Neural cell (in vitro differentiated cells): ENCODE measurements at regions not wholly inside any gene's neighbourhood (a gene's known extent, or its start where the extent isn't known, plus 50 kb on each side); places are given as distances from the start of the nearest gene placed in this dataset.

Source experiments
- H2AFZ ChIP-seq: fragments of 200-600, 300-800 bp; sonication (generic), shearing (Covaris generic); 2 replicates; pipeline ENCODE4 v1.6.0; 2014; ENCODE audit warnings: low read depth, mild to moderate bottlenecking, antibody characterized with exemption, low read length, moderate library complexity
- H3F3A ChIP-seq: fragments of 200-600 bp; shearing (Covaris generic); 2 replicates; pipeline ENCODE4 v1.6.1; 2016; ENCODE audit warnings: mild to moderate bottlenecking, moderate library complexity, mixed read lengths, antibody characterized with exemption, low read length; ENCODE audit not compliant: insufficient read depth, poor library complexity, severe bottlenecking
- H3K27ac ChIP-seq: fragments of 200-600, 300-800 bp; sonication (generic), shearing (Covaris generic); 2 replicates; pipeline ENCODE4 v1.5.1; 2014; ENCODE audit warnings: mild to moderate bottlenecking, low read length, moderate library complexity
- H3K27me3 ChIP-seq: fragments of 300-800, 200-600 bp; sonication (generic), shearing (Covaris generic); 2 replicates; pipeline ENCODE4 v1.6.0; 2014; ENCODE audit warnings: mild to moderate bottlenecking, low read depth, low read length, moderate library complexity; ENCODE audit not compliant: insufficient read depth
- H3K36me3 ChIP-seq: fragments of 300-800, 200-600 bp; sonication (generic), shearing (Covaris generic); 2 replicates; pipeline ENCODE4 v1.5.1; 2014; ENCODE audit warnings: mild to moderate bottlenecking, antibody characterized with exemption, low read length, moderate library complexity; ENCODE audit not compliant: insufficient read depth
- H3K4me2 ChIP-seq: fragments of 300-800, 200-600 bp; sonication (generic), shearing (Covaris generic); 2 replicates; pipeline ENCODE4 v1.6.0; 2014; ENCODE audit warnings: mild to moderate bottlenecking, low read length
- H3K4me3 ChIP-seq: fragments of 300-800, 200-600 bp; sonication (generic), shearing (Covaris generic); 2 replicates; pipeline ENCODE4 v1.5.1; 2014; ENCODE audit warnings: mild to moderate bottlenecking, low read length, moderate library complexity
- H3K79me2 ChIP-seq: fragments of 200-600 bp; shearing (Covaris generic); replicated peaks from 2 replicates; pipeline ENCODE4 v1.6.0; 2014; ENCODE audit warnings: mild to moderate bottlenecking, low read length, moderate library complexity; ENCODE audit not compliant: insufficient read depth
- H3K9ac ChIP-seq: fragments of 300-800, 200-600 bp; sonication (generic), shearing (Covaris generic); 2 replicates; pipeline ENCODE4 v1.6.1; 2016; ENCODE audit warnings: mild to moderate bottlenecking, low read length, mixed read lengths
- H3K9me2 ChIP-seq: fragments of 200-600 bp; shearing (Covaris generic); 2 replicates; pipeline ENCODE4 v1.6.1; 2016; ENCODE audit warnings: mild to moderate bottlenecking, low read length, mixed read lengths; ENCODE audit not compliant: insufficient read depth
- H3K9me3 ChIP-seq: fragments of 200-600, 300-800 bp; sonication (generic), shearing (Covaris generic); 2 replicates; pipeline ENCODE4 v1.6.1; 2016; ENCODE audit warnings: mild to moderate bottlenecking, mixed run types, low read length, moderate library complexity, mixed read lengths
- H4K20me1 ChIP-seq: fragments of 200-600 bp; shearing (Covaris generic); 2 replicates; pipeline ENCODE4 v1.6.1; 2016; ENCODE audit warnings: mild to moderate bottlenecking, mixed run types; ENCODE audit not compliant: insufficient read depth
- EP300 ChIP-seq: fragments of 450-650 bp; conservative IDR thresholded peaks from 2 replicates; pipeline ENCODE4 v1.6.1; 2014; ENCODE audit warnings: antibody characterized with exemption, mild to moderate bottlenecking, moderate library complexity; ENCODE audit not compliant: poor library complexity, severe bottlenecking
- EZH2 ChIP-seq: fragments of 200-600, 300-800 bp; shearing (Covaris generic), sonication (generic); IDR thresholded peaks from 2 replicates; pipeline ENCODE4 v1.6.1; 2014; ENCODE audit warnings: antibody characterized with exemption, low read length, borderline replicate concordance, mild to moderate bottlenecking; ENCODE audit not compliant: insufficient read depth, poor library complexity, severe bottlenecking
- MXI1 ChIP-seq: fragments of 450-650 bp; conservative IDR thresholded peaks from 2 replicates; pipeline ENCODE4 v1.6.1; 2014; ENCODE audit warnings: antibody characterized with exemption, mild to moderate bottlenecking; ENCODE audit not compliant: poor library complexity, severe bottlenecking
- POLR2AphosphoS5 ChIP-seq: IDR thresholded peaks from 2 replicates; pipeline ENCODE4 v1.6.1; 2012
- RAD21 ChIP-seq: fragments of 450-650 bp; conservative IDR thresholded peaks from 2 replicates; pipeline ENCODE4 v1.6.1; 2014; ENCODE audit warnings: antibody characterized with exemption, mild to moderate bottlenecking, moderate library complexity
- SMC3 ChIP-seq: fragments of 450-650 bp; conservative IDR thresholded peaks from 2 replicates; pipeline ENCODE4 v1.6.1; 2014; ENCODE audit warnings: antibody characterized with exemption, mild to moderate bottlenecking, moderate library complexity; ENCODE audit not compliant: poor library complexity
- TAF1 ChIP-seq: IDR thresholded peaks from 2 replicates; pipeline ENCODE4 v1.6.1; 2012; ENCODE audit warnings: low read depth
- TF ChIP-seq, protein P1 (sequence below): fragments of 450-650 bp; IDR thresholded peaks from 2 replicates; pipeline ENCODE4 v1.5.1; 2014; ENCODE audit warnings: antibody characterized with exemption, mild to moderate bottlenecking, moderate library complexity; ENCODE audit not compliant: poor library complexity, severe bottlenecking
- TF ChIP-seq, protein P2 (sequence below): IDR thresholded peaks from 2 replicates; pipeline ENCODE4 v1.6.1; 2012; ENCODE audit warnings: borderline replicate concordance

DNA sequence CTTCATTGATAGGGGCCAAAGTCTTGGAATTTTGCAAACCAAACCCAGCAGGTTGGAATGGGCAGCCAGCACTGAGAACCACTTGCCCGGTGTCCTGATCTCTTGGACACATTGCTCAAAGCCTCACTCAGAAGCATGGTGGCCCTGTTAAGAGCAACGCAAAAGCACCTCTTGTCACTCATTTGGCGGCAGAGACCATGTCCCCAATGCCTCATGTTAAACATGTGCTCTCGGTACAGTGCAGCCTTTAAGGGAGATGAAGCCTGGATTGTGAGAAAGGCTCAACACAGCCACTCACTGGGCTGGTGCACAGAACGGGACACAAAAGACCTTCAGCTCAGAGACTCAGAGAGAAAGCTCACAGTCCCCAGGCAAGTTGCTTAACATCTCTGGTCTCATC lies 298.4 kb upstream of the PRDM1 start:
- H3K9me3 ChIP-seq = no peaks in the 10 kb centered on the region
- no peaks in the 10 kb centered on the region for H3K79me2 ChIP-seq
- no peak overlapping the region for H3K4me2 ChIP-seq
- no peaks in the 10 kb centered on the region for H3K27me3 ChIP-seq
- TF ChIP-seq EP300 = no peak
- TF ChIP-seq EZH2 = no peak
- TF ChIP-seq TAF1 = no peak
- TF ChIP-seq, protein P1, sequence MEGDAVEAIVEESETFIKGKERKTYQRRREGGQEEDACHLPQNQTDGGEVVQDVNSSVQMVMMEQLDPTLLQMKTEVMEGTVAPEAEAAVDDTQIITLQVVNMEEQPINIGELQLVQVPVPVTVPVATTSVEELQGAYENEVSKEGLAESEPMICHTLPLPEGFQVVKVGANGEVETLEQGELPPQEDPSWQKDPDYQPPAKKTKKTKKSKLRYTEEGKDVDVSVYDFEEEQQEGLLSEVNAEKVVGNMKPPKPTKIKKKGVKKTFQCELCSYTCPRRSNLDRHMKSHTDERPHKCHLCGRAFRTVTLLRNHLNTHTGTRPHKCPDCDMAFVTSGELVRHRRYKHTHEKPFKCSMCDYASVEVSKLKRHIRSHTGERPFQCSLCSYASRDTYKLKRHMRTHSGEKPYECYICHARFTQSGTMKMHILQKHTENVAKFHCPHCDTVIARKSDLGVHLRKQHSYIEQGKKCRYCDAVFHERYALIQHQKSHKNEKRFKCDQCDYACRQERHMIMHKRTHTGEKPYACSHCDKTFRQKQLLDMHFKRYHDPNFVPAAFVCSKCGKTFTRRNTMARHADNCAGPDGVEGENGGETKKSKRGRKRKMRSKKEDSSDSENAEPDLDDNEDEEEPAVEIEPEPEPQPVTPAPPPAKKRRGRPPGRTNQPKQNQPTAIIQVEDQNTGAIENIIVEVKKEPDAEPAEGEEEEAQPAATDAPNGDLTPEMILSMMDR = no peak
- TF ChIP-seq SMC3 = no peak
- no peak for TF ChIP-seq RAD21
- TF ChIP-seq POLR2AphosphoS5 = no peak
- TF ChIP-seq MXI1 = no peak
- H4K20me1 ChIP-seq = no peaks in the 10 kb centered on the region
- no peaks in the 10 kb centered on the region for H3K36me3 ChIP-seq
- no peak overlapping the region for H2AFZ ChIP-seq
- H3K9me2 ChIP-seq = no peaks in the 10 kb centered on the region
- no peak overlapping the region for H3K9ac ChIP-seq
- no peaks in the 10 kb centered on the region for H3F3A ChIP-seq
- H3K4me3 ChIP-seq = no peak overlapping the region
- H3K27ac ChIP-seq = no peak overlapping the region

GRCh38 chr6:105786890-105787655 lies 299.1 kb upstream of the PRDM1 start:
- H3K27me3 ChIP-seq = no peaks in the 10 kb centered on the region
- no peaks in the 10 kb centered on the region for H4K20me1 ChIP-seq
- H3K9ac ChIP-seq = no peak overlapping the region
- no peaks in the 10 kb centered on the region for H3K79me2 ChIP-seq
- no peaks in the 10 kb centered on the region for H3F3A ChIP-seq
- no peaks in the 10 kb centered on the region for H3K36me3 ChIP-seq
- no peaks in the 10 kb centered on the region for H3K9me2 ChIP-seq
- no peak overlapping the region for H3K27ac ChIP-seq
- H3K4me3 ChIP-seq = no peak overlapping the region
- H2AFZ ChIP-seq = no peak overlapping the region
- no peak overlapping the region for H3K4me2 ChIP-seq
- TF ChIP-seq, protein P2, sequence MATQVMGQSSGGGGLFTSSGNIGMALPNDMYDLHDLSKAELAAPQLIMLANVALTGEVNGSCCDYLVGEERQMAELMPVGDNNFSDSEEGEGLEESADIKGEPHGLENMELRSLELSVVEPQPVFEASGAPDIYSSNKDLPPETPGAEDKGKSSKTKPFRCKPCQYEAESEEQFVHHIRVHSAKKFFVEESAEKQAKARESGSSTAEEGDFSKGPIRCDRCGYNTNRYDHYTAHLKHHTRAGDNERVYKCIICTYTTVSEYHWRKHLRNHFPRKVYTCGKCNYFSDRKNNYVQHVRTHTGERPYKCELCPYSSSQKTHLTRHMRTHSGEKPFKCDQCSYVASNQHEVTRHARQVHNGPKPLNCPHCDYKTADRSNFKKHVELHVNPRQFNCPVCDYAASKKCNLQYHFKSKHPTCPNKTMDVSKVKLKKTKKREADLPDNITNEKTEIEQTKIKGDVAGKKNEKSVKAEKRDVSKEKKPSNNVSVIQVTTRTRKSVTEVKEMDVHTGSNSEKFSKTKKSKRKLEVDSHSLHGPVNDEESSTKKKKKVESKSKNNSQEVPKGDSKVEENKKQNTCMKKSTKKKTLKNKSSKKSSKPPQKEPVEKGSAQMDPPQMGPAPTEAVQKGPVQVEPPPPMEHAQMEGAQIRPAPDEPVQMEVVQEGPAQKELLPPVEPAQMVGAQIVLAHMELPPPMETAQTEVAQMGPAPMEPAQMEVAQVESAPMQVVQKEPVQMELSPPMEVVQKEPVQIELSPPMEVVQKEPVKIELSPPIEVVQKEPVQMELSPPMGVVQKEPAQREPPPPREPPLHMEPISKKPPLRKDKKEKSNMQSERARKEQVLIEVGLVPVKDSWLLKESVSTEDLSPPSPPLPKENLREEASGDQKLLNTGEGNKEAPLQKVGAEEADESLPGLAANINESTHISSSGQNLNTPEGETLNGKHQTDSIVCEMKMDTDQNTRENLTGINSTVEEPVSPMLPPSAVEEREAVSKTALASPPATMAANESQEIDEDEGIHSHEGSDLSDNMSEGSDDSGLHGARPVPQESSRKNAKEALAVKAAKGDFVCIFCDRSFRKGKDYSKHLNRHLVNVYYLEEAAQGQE = no peak
- TF ChIP-seq, protein P1 = no peak
- TF ChIP-seq MXI1 (no peak), EP300 (no peak)
- no peaks in the 10 kb centered on the region for H3K9me3 ChIP-seq
